Osteoblast (primary cell): ENCODE measurements at regions not wholly inside any gene's neighbourhood (a gene's known extent, or its start where the extent isn't known, plus 50 kb on each side); places are given as distances from the start of the nearest gene placed in this dataset.

Experiments
- DNase-seq: peaks from one replicate; pipeline ENCODE4 v3.0.0; 2011; ENCODE audit warnings: low spot score, mixed read lengths; ENCODE audit not compliant: insufficient read length; ENCODE audit errors: missing footprints
- H2AFZ ChIP-seq: 2 replicates; pipeline ENCODE4 v1.6.0; 2011; ENCODE audit warnings: mild to moderate bottlenecking, low read length
- H3K27ac ChIP-seq: 2 replicates; pipeline ENCODE4 v1.5.1; 2011; ENCODE audit warnings: mild to moderate bottlenecking, low read depth, low read length, moderate library complexity
- H3K27me3 ChIP-seq: 2 replicates; pipeline ENCODE4 v1.6.0; 2012; ENCODE audit warnings: mild to moderate bottlenecking, control low read depth, inconsistent platforms, low read length, moderate library complexity; ENCODE audit not compliant: insufficient read depth
- H3K36me3 ChIP-seq: 2 replicates; pipeline ENCODE4 v1.5.1; 2011; ENCODE audit warnings: mild to moderate bottlenecking, low read length, control low read depth, moderate library complexity; ENCODE audit not compliant: insufficient read depth
- H3K4me1 ChIP-seq: 2 replicates; pipeline ENCODE4 v1.5.1; 2011; ENCODE audit warnings: mild to moderate bottlenecking, low read length, control low read depth, moderate library complexity; ENCODE audit not compliant: insufficient read depth
- H3K4me2 ChIP-seq: 2 replicates; pipeline ENCODE4 v1.6.0; 2011; ENCODE audit warnings: mild to moderate bottlenecking, low read length; ENCODE audit not compliant: insufficient read depth
- H3K4me3 ChIP-seq: fragments of 200-600 bp; sonication (generic); 3 replicates; pipeline ENCODE4 v1.5.1; 2012; ENCODE audit warnings: mild to moderate bottlenecking, low read length, inconsistent platforms; ENCODE audit not compliant: insufficient read depth
- H3K79me2 ChIP-seq: 2 replicates; pipeline ENCODE4 v1.6.0; 2012; ENCODE audit warnings: mild to moderate bottlenecking, low read length, control low read depth, inconsistent platforms; ENCODE audit not compliant: insufficient read depth
- H3K9me3 ChIP-seq: 2 replicates; pipeline ENCODE4 v1.5.1; 2011; ENCODE audit warnings: low read depth, low read length, control low read depth
- H4K20me1 ChIP-seq: 2 replicates; pipeline ENCODE4 v1.6.0; 2012; ENCODE audit warnings: mild to moderate bottlenecking, low read length, control low read depth; ENCODE audit not compliant: insufficient read depth
- TF ChIP-seq, protein P1 (sequence below): IDR thresholded peaks from 2 replicates; pipeline ENCODE4 v1.5.1; 2011; ENCODE audit warnings: mild to moderate bottlenecking, low read depth, low read length, moderate library complexity; ENCODE audit errors: extremely low read depth

DNA sequence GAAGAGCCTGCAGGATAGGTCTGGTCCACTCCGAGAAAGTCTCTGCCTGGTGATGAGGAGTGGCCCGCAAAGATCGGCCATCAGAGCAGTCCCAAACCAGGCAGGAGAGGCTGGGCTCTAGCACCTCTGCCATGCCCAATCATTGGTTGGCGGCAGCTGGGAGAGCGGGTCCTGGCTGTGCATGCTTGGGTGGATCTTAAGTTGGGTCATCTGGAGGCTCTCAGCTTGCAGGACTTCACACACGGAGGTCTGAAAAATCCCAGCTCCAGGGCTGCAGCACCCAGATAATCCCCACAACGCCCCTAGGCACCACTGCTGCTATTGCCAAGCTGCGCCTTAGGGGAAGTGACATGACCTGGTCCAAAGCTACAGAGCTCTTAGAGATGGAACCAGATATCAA is 766.7 kb upstream of the TBX3 start:
- Histone ChIP-seq H3K27ac (no peak overlapping the region), H3K27me3 (peaks cover 11% of the 10 kb centered on the region), H3K36me3 (no peaks in the 10 kb centered on the region), H3K9me3 (no peaks in the 10 kb centered on the region), H3K79me2 (no peaks in the 10 kb centered on the region), H4K20me1 (no peaks in the 10 kb centered on the region), H3K4me3 (no peak overlapping the region), H2AFZ (no peak overlapping the region), H3K4me1 (no peaks in the 10 kb centered on the region), H3K4me2 (no peak overlapping the region)
- TF ChIP-seq, protein P1, sequence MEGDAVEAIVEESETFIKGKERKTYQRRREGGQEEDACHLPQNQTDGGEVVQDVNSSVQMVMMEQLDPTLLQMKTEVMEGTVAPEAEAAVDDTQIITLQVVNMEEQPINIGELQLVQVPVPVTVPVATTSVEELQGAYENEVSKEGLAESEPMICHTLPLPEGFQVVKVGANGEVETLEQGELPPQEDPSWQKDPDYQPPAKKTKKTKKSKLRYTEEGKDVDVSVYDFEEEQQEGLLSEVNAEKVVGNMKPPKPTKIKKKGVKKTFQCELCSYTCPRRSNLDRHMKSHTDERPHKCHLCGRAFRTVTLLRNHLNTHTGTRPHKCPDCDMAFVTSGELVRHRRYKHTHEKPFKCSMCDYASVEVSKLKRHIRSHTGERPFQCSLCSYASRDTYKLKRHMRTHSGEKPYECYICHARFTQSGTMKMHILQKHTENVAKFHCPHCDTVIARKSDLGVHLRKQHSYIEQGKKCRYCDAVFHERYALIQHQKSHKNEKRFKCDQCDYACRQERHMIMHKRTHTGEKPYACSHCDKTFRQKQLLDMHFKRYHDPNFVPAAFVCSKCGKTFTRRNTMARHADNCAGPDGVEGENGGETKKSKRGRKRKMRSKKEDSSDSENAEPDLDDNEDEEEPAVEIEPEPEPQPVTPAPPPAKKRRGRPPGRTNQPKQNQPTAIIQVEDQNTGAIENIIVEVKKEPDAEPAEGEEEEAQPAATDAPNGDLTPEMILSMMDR: no peak
- DNase-seq: no peak

DNA sequence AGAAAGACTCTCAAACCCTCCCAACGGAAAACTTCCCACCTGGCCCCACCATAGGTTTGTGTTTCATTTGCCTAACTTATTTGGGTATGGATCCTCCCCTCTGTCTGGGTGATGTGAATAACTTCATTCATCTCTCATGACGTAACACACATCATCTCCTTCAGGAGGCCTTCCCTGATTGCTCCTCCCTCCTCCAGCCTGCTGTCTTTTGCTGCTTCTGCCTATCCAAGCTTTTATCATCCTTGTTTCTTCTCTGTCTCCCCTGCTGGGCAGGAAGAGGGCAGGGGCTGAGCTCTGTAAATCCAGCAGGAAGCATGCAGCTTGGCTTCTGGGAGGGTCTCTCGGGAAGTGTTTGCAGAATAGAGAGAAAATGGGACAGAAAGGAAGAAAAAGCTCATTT is 766.0 kb upstream of the TBX3 start:
- TF ChIP-seq, protein P1: no peak
- Histone ChIP-seq H3K4me3 (no peak overlapping the region), H3K9me3 (no peaks in the 10 kb centered on the region)

DNA sequence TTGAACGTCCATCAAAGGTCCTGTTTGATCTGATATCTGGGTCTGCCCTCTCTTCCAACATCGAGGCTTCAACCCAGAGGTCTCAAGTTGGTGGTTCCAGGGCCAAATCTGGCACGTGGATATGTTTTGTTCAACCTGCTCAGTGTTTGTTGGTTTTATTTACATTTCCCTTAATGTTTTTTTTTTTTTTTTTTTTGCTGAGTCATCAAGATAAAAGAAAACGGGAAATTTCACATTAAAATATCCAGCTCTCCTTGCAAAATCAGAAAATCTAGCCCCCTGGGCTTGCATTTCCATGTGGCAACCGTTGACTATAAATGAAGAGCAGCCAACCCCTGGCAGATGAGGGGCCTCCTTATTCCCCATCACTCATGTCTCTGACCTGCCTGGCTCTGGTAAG is 765.6 kb upstream of the TBX3 start:
- no peaks in the 10 kb centered on the region for H3K4me1 ChIP-seq
- no peak overlapping the region for H3K4me3 ChIP-seq
- no peak for DNase-seq
- no peak overlapping the region for H2AFZ ChIP-seq
- no peak overlapping the region for H3K4me2 ChIP-seq
- TF ChIP-seq, protein P1: no peak
- no peaks in the 10 kb centered on the region for H3K36me3 ChIP-seq
- peaks cover 11% of the 10 kb centered on the region for H3K27me3 ChIP-seq
- H3K79me2 ChIP-seq: no peaks in the 10 kb centered on the region
- H3K9me3 ChIP-seq: no peaks in the 10 kb centered on the region
- H3K27ac ChIP-seq: no peak overlapping the region
- no peaks in the 10 kb centered on the region for H4K20me1 ChIP-seq

More for the DNA sequence above, 766.0 kb upstream of the TBX3 start:
- H3K4me2 ChIP-seq: no peak overlapping the region
- no peaks in the 10 kb centered on the region for H4K20me1 ChIP-seq
- no peak overlapping the region for H2AFZ ChIP-seq
- no peak overlapping the region for H3K27ac ChIP-seq
- no peaks in the 10 kb centered on the region for H3K4me1 ChIP-seq
- H3K27me3 ChIP-seq: peaks cover 11% of the 10 kb centered on the region
- H3K36me3 ChIP-seq: no peaks in the 10 kb centered on the region
- no peak for DNase-seq
- no peaks in the 10 kb centered on the region for H3K79me2 ChIP-seq

DNA sequence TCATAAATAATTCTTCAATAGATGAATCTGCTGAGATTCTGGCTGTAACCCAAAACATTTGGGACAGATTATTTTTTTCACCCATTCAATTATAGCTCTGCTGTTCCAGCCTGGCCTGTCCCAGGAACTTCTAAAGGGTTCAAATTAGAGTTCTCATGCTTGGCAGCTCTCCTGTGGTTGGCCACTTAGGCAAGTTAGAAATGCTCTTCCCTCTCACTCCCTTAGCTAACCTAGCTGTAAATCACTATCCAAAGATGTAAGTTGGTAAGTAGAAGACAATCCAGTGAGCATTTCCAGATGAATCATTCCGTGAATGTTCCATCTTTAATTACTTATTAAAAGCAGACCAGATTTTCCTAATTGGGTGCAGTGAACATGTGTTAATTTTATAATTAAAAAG is 760.4 kb upstream of the TBX3 start:
- Histone ChIP-seq H3K27me3 (no peaks in the 10 kb centered on the region), H3K36me3 (no peaks in the 10 kb centered on the region), H3K9me3 (no peaks in the 10 kb centered on the region), H3K4me1 (no peaks in the 10 kb centered on the region), H3K4me3 (no peak overlapping the region), H2AFZ (no peak overlapping the region), H3K27ac (no peak overlapping the region), H3K79me2 (no peaks in the 10 kb centered on the region), H4K20me1 (no peaks in the 10 kb centered on the region), H3K4me2 (no peak overlapping the region)
- TF ChIP-seq, protein P1: no peak
- DNase-seq: no peak
